ENCODE measurements at regions not wholly inside any gene's neighbourhood (a gene's known extent, or its start where the extent isn't known, plus 50 kb on each side); places are given as distances from the start of the nearest gene placed in this dataset.

DNA sequence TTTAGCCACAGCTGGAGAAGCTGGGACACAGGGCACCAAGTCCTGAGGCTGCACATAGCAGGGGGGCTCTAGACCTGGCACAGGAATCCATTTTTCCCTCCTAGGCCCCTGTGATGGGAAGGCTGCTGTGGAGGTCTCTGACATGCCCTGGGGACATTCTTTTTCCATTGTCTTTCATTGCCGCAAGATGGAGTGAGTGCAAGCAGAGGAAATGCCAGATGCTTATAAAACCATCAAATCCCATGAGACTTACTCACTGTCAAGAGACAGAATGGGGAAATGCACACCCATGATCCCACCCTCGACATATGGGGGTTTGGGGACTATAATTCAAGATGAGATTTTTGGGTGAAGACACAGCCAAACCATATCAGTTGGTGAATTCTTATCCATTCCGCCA, 94.7 kb upstream of the FERD3L start:
- H3K27ac Mint-ChIP-seq = no peak overlapping the region
- H3K4me1 Mint-ChIP-seq = no peaks in the 10 kb centered on the region

More for the DNA sequence above, 94.7 kb upstream of the FERD3L start:
- DNase-seq = no peak
- no peaks in the 10 kb centered on the region for H3K9me3 ChIP-seq (ENCODE audit: control insufficient read depth, low read depth, low read length)
- H4K20me1 ChIP-seq (ENCODE audit: control insufficient read depth, insufficient read depth, insufficient read length) = no peaks in the 10 kb centered on the region
- no peak overlapping the region for H3K23ac ChIP-seq (ENCODE audit: insufficient read length, low read depth, low read length)
- no peak overlapping the region for H2AK5ac ChIP-seq (ENCODE audit: insufficient read length, low read length)
- no peak overlapping the region for H3K4me3 Mint-ChIP-seq
- H3K56ac ChIP-seq (ENCODE audit: insufficient read length, low read depth, low read length) = no peak overlapping the region
- no peaks in the 10 kb centered on the region for H3K27me3 Mint-ChIP-seq (ENCODE audit: low read depth)
- H2BK12ac ChIP-seq (ENCODE audit: insufficient read length, low read depth, low read length) = no peak overlapping the region
- no peaks in the 10 kb centered on the region for H3K23me2 ChIP-seq (ENCODE audit: insufficient read length, low read depth, low read length, poor library complexity, severe bottlenecking)
- no peak overlapping the region for H4K8ac ChIP-seq (replicated peaks; ENCODE audit: insufficient read length, low read depth, low read length)
- H3T11ph ChIP-seq (ENCODE audit: low read length) = no peak overlapping the region
- no peaks in the 10 kb centered on the region for H3K79me2 ChIP-seq (ENCODE audit: insufficient read depth, low read length)
- H2BK20ac ChIP-seq (ENCODE audit: low read depth, low read length, poor library complexity, severe bottlenecking) = no peak overlapping the region
- no peak overlapping the region for H4K5ac ChIP-seq (ENCODE audit: insufficient read length, low read depth, low read length)
- TF ChIP-seq, protein P1, sequence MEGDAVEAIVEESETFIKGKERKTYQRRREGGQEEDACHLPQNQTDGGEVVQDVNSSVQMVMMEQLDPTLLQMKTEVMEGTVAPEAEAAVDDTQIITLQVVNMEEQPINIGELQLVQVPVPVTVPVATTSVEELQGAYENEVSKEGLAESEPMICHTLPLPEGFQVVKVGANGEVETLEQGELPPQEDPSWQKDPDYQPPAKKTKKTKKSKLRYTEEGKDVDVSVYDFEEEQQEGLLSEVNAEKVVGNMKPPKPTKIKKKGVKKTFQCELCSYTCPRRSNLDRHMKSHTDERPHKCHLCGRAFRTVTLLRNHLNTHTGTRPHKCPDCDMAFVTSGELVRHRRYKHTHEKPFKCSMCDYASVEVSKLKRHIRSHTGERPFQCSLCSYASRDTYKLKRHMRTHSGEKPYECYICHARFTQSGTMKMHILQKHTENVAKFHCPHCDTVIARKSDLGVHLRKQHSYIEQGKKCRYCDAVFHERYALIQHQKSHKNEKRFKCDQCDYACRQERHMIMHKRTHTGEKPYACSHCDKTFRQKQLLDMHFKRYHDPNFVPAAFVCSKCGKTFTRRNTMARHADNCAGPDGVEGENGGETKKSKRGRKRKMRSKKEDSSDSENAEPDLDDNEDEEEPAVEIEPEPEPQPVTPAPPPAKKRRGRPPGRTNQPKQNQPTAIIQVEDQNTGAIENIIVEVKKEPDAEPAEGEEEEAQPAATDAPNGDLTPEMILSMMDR (conservative IDR thresholded peaks at IDR 0.05) = no peak
- no peaks in the 10 kb centered on the region for H3K36me3 Mint-ChIP-seq (ENCODE audit: insufficient read depth in 1 of 3, low read depth in 3 of 3)
- H3K9me3 Mint-ChIP-seq = peaks cover 0 to 1% of the 10 kb centered on the region in 2 experiments; a peak in 2 of 5 replicates
- no peak overlapping the region for H3K4me2 ChIP-seq (ENCODE audit: insufficient read depth, insufficient read length, low read length)
- H3K9ac ChIP-seq (ENCODE audit: extremely low read depth, insufficient read length, low read length) = no peak overlapping the region
- no peaks in the 10 kb centered on the region for H3K27me3 ChIP-seq (ENCODE audit: insufficient read depth, low read length)
- no peaks in the 10 kb centered on the region for H3K79me1 ChIP-seq (ENCODE audit: insufficient read depth, low read depth, low read length, poor library complexity, severe bottlenecking)
- H3K18ac ChIP-seq (ENCODE audit: insufficient read length, low read depth, low read length) = no peak overlapping the region
- no peak overlapping the region for H3K4ac ChIP-seq (ENCODE audit: low read depth, low read length)
- no CpG with 5 or more reads among the region's 3 CpGs for WGBS (ENCODE audit: extremely low coverage, insufficient read length, low lambda C conversion rate)
- H4K91ac ChIP-seq (ENCODE audit: insufficient read length, low read depth, low read length) = no peak overlapping the region
- no peak overlapping the region for H2BK120ac ChIP-seq (ENCODE audit: low read depth, low read length, poor library complexity, severe bottlenecking)
- H3K4me1 ChIP-seq (ENCODE audit: insufficient read depth, low read length) = no peaks in the 10 kb centered on the region
- no peak overlapping the region for H2AFZ ChIP-seq (ENCODE audit: low read length)
- H2BK5ac ChIP-seq (ENCODE audit: insufficient read length, low read length) = no peak overlapping the region
- H3K14ac ChIP-seq (ENCODE audit: insufficient read depth, low read length) = no peak overlapping the region
- H3K27ac ChIP-seq (ENCODE audit: insufficient read length, low read depth, low read length) = no peak overlapping the region
- no peak overlapping the region for H2BK15ac ChIP-seq (ENCODE audit: low read depth, low read length)
